Lung microvascular endothelial cell (primary cell): ENCODE measurements at regions not wholly inside any gene's neighbourhood (a gene's known extent, or its start where the extent isn't known, plus 50 kb on each side); places are given as distances from the start of the nearest gene placed in this dataset.

Source experiments
- DNase-seq, 2 donors: peaks; one replicate each; pipeline versions ENCODE4 v3.0.0 to v3.0.0-alpha.2; 2010; ENCODE audit warnings: low read depth in 2 of 2

GRCh38 chr7:15757041-15758000 is 70.8 kb upstream of the MEOX2 start:
- DNase-seq = no peak

GRCh38 chr7:15755061-15755460 is 68.6 kb upstream of the MEOX2 start:
- DNase-seq = no peak

- peak in 1 of 2 donors; percentile 41 for DNase-seq
These were observed 67.5 kb upstream of the MEOX2 start for GRCh38 chr7:15753887-15754579.

- no peak for DNase-seq
These were observed 65.9 kb upstream of the MEOX2 start for GRCh38 chr7:15752377-15752776.

DNA sequence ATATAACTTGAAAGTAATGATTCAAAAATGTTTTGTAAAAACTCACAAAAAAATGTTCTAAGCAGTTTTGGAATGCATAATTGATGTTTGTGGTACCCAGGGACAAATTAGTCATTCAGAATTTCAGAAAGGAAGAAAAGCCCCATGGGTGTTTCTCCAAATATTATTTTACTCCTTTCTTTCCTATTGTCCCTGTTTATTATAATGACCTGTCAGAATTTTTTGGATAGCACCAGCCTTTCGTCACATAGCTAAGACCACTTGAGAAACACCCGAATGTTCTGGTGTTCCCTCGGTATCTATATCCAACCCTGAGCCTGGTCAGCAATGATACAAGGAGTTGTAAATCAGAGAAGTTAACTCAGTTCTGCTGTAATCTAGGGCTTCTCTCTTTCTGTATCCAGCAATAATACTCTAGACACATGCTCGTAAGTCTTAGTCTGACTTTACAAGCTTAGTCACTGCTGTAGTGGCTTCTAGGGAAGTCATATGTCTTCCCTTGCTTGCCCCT is 64.8 kb upstream of the MEOX2 start:
- DNase-seq = no peak

DNA sequence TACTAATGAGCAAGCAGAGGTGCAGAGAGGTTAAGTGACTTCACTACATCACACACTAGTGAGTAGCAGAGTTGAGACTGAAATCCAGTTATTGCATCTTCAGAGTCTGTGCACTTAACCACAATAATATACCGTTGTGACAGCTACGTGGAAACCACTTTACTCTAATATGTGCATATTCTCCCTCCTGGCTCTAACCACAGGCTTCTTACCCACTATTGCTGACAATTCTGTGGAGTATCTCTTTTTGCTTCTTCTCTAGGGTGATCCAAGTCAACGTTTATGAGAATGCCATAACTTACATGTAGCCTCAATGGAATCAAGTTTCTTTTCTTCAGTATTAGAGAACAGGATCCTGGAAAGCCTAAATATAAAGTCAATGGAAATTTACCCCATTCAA is 64.2 kb upstream of the MEOX2 start:
- no peak for DNase-seq

GRCh38 chr7:15749631-15750030 is 63.1 kb upstream of the MEOX2 start:
- DNase-seq = no peak

- no peak for DNase-seq
These were observed 61.2 kb upstream of the MEOX2 start for GRCh38 chr7:15747712-15748111.

- DNase-seq = peak in 1 of 2 donors; percentile 52
These were observed 60.8 kb upstream of the MEOX2 start for GRCh38 chr7:15747301-15747700.

- no peak for DNase-seq
These were observed 57.5 kb upstream of the MEOX2 start for GRCh38 chr7:15743926-15744480.

GRCh38 chr7:15737601-15738000 is 51.1 kb upstream of the MEOX2 start:
- DNase-seq = peak in 1 of 2 donors; percentile 55
